Ascending aorta (tissue), 2 donors: ENCODE measurements at regions not wholly inside any gene's neighbourhood (a gene's known extent, or its start where the extent isn't known, plus 50 kb on each side); places are given as distances from the start of the nearest gene placed in this dataset.

Source experiments
- DNase-seq, 2 donors: peaks; one replicate each; pipeline ENCODE4 v3.0.0-alpha.2; 2019; ENCODE audit warnings: low spot score in 2 of 2
- H3K27ac ChIP-seq, 2 donors: fragments of 200-600 bp; sonication (generic); one replicate each; pipeline ENCODE4 v1.5.1; 2016 to 2017; ENCODE audit warnings: mild to moderate bottlenecking in 1 of 2
- H3K27me3 ChIP-seq: fragments of 200-600 bp; sonication (generic); one replicate; pipeline ENCODE4 v1.5.1; 2017
- H3K36me3 ChIP-seq, 2 donors: fragments of 200-600 bp; sonication (generic); one replicate each; pipeline ENCODE4 v1.5.1; 2016
- H3K4me1 ChIP-seq, 2 donors: fragments of 200-600 bp; sonication (generic); one replicate each; pipeline ENCODE4 v1.5.1; 2016 to 2017; ENCODE audit warnings: mild to moderate bottlenecking in 1 of 2
- H3K4me3 ChIP-seq, 2 donors: fragments of 200-600 bp; sonication (generic); one replicate each; pipeline ENCODE4 v1.5.1; 2016 to 2017; ENCODE audit warnings: mild to moderate bottlenecking in 1 of 2
- H3K9me3 ChIP-seq, 2 donors: fragments of 200-600 bp; sonication (generic); one replicate each; pipeline ENCODE4 v1.5.1; 2016
- intact Hi-C: fragments of 100-400 bp; cut with DNase I; formaldehyde crosslinking; loops from one replicate; pipeline ENCODE4 v1.15.1; 2023
- TF ChIP-seq, protein P1 (sequence below), 3 experiments: fragments of 200-600 bp in 2 of 3; fragments of 450-650 bp in 1 of 3; sonication (generic) in 2 of 3; IDR thresholded peaks; one replicate each; pipeline ENCODE4 v1.5.1; 2016 to 2019; ENCODE audit warnings: antibody characterized with exemption in 3 of 3, mild to moderate bottlenecking in 1 of 3, moderate library complexity in 1 of 3

DNA sequence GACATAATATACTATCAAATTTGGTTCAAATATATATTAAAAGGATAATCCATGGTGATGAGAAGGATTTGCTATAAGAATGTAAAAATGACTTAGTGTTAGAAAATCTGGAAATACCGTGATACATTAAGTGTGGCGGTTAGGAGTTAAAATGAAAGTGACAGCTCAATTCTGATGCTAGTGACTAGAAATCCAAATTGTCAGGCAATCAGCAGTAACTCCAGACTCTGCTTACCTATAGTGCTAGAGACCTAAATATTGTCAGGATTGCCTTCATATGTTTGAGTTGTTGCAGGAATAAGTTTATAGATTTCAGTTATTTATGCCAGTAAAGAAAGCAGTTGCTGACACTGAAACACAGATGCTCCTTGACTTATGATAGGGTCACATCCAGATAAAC is 737.4 kb downstream of the MRPL39 start:
- no peaks in the 10 kb centered on the region for H3K36me3 ChIP-seq
- H3K9me3 ChIP-seq: no peaks in the 10 kb centered on the region
- no peaks in the 10 kb centered on the region for H3K27me3 ChIP-seq
- H3K27ac ChIP-seq: no peak overlapping the region
- TF ChIP-seq, protein P1, sequence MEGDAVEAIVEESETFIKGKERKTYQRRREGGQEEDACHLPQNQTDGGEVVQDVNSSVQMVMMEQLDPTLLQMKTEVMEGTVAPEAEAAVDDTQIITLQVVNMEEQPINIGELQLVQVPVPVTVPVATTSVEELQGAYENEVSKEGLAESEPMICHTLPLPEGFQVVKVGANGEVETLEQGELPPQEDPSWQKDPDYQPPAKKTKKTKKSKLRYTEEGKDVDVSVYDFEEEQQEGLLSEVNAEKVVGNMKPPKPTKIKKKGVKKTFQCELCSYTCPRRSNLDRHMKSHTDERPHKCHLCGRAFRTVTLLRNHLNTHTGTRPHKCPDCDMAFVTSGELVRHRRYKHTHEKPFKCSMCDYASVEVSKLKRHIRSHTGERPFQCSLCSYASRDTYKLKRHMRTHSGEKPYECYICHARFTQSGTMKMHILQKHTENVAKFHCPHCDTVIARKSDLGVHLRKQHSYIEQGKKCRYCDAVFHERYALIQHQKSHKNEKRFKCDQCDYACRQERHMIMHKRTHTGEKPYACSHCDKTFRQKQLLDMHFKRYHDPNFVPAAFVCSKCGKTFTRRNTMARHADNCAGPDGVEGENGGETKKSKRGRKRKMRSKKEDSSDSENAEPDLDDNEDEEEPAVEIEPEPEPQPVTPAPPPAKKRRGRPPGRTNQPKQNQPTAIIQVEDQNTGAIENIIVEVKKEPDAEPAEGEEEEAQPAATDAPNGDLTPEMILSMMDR (IDR thresholded peaks at IDR 0.05): no peak
- intact Hi-C loops: no loop called here
- DNase-seq: no peak
- no peaks in the 10 kb centered on the region for H3K4me1 ChIP-seq
- H3K4me3 ChIP-seq: no peak overlapping the region

DNA sequence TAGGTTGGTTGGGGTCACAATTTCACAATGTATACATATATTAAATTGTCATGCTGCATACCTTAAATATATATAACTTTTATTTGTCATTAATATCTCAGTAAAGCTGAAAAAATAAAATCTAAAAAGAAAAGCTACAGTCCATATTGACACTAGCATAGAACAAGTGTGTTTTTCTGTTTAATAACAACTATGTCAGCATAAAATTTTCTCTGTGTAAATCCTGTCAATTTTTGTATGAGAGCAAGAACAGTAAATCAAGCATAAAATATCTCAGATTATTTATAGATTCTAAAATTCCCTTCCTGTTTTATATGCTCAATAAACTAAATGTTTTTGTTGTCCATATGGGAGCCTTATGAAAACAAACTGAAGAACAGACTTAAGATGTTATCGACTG is 739.2 kb downstream of the MRPL39 start:
- H3K4me3 ChIP-seq: no peak overlapping the region
- TF ChIP-seq, protein P1 (IDR thresholded peaks at IDR 0.05): no peak
- DNase-seq: no peak
- no peak overlapping the region for H3K27ac ChIP-seq
- no peaks in the 10 kb centered on the region for H3K4me1 ChIP-seq
- no peaks in the 10 kb centered on the region for H3K9me3 ChIP-seq
- H3K36me3 ChIP-seq: no peaks in the 10 kb centered on the region
- no peaks in the 10 kb centered on the region for H3K27me3 ChIP-seq
- intact Hi-C loops: no loop called here

DNA sequence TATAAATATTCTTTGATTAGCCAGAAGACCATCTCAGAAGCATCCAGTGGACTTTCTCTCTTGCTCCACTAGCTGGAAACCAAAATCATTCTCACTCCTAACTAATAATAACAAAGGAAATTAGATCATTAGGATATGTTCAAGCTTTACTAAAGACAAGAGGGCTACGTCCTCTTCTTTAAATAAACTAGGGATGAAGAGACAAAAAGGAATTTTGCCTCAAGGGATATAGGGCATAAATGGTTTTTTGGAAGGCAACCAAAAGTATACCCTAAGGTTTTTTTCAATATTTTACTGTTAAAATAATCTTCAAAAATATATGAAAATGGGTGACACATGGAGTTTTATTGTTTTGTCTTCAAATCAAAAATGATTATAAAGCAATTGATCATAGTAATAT is 745.8 kb downstream of the MRPL39 start:
- Histone ChIP-seq H3K4me3 (no peak overlapping the region), H3K36me3 (no peaks in the 10 kb centered on the region), H3K4me1 (no peaks in the 10 kb centered on the region), H3K27ac (no peak overlapping the region), H3K9me3 (no peaks in the 10 kb centered on the region), H3K27me3 (no peaks in the 10 kb centered on the region)
- TF ChIP-seq, protein P1 (IDR thresholded peaks at IDR 0.05): no peak
- no peak for DNase-seq
- intact Hi-C loops: no loop called here

DNA sequence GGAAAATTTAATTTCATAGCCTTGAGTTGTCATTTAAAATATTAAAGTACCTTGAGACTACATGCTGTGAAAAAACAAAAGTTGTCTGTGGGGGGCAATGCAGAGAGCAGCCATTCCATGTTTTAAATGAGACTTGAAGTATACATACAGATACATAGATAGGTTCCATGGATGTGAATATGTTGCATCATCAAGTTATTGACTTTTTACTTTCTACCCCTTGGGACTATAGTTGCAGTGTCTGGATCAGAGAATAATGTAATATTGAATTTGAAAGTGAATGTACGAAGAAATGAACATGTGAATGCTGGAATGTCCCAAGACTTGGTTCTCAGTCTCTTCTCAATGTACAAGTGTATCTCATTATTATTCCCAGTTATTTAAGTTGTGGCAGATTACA is 751.0 kb downstream of the MRPL39 start:
- H3K36me3 ChIP-seq: no peaks in the 10 kb centered on the region
- DNase-seq: no peak
- H3K9me3 ChIP-seq: no peaks in the 10 kb centered on the region
- TF ChIP-seq, protein P1 (IDR thresholded peaks at IDR 0.05): no peak
- H3K27me3 ChIP-seq: no peaks in the 10 kb centered on the region
- H3K4me3 ChIP-seq: no peak overlapping the region
- no peaks in the 10 kb centered on the region for H3K4me1 ChIP-seq
- no peak overlapping the region for H3K27ac ChIP-seq
- intact Hi-C loops: no loop called here

DNA sequence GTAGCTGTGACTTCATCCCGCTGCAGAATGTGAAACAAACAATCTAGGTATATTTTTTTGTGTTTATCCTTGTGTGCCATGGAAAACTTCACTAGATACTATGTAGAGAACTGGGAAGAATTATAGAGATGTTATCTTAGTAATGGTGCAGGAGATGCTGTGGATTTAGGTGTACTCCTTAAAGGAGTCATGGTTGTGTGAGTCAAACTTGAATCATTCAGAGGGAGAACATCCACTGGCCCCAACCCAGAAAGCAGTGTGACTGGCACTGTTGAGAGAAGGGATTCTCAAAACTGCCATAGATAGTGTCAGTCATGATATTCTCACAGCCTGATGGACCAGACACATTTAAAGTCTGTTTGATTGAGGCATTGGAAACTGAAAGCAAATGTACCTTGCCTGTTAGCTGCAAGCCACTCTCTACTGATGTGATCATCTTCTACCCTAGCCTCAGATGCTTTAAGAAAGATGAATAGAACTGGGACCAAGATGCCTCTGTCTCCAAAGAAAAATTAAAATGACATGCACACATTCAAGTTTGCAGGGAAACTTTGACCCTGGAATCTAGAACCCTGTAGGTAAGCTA is 754.6 kb downstream of the MRPL39 start:
- no peaks in the 10 kb centered on the region for H3K36me3 ChIP-seq
- no peak for DNase-seq
- TF ChIP-seq, protein P1 (IDR thresholded peaks at IDR 0.05): no peak
- intact Hi-C loops: no loop called here
- no peaks in the 10 kb centered on the region for H3K27me3 ChIP-seq
- H3K27ac ChIP-seq: no peak overlapping the region
- no peaks in the 10 kb centered on the region for H3K4me1 ChIP-seq
- H3K4me3 ChIP-seq: no peak overlapping the region
- H3K9me3 ChIP-seq: no peaks in the 10 kb centered on the region

DNA sequence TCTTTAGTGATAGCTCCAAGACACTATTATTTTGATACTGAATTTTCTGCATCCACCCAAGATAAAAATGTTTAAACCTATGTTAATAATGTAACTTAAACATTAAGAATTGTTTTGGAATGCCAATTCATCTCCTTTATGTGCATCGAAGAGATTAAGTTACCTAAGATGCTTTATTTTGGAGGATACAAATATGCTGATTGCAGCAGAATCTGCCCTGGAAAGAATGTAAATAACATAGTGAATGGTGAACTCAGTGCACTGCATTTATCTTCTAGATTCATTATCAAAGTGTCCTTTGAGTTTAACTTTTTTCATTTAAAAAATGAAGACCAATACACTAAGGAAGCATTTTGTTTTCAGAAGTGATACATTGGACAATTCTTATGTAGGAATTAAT is 757.2 kb downstream of the MRPL39 start:
- H3K36me3 ChIP-seq: no peaks in the 10 kb centered on the region

More for the DNA sequence above, 757.2 kb downstream of the MRPL39 start:
- Histone ChIP-seq H3K27me3 (no peaks in the 10 kb centered on the region), H3K27ac (no peak overlapping the region), H3K4me1 (no peaks in the 10 kb centered on the region), H3K4me3 (no peak overlapping the region), H3K9me3 (no peaks in the 10 kb centered on the region)
- no peak for DNase-seq
- TF ChIP-seq, protein P1 (IDR thresholded peaks at IDR 0.05): no peak
- intact Hi-C loops: no loop called here
